GM12878 (cell line): ENCODE measurements at regions not wholly inside any gene's neighbourhood (a gene's known extent, or its start where the extent isn't known, plus 50 kb on each side); places are given as distances from the start of the nearest gene placed in this dataset.

Source experiments
- ATAC-seq: fragments of 200-7000 bp; cut with Tn5 transposase; 3 replicates; pipeline ENCODE4 v1.9.1; 2020; ENCODE audit warnings: mild to moderate bottlenecking, moderate library complexity
- BruUV-seq: library from RNA; stranded (reverse); fragments of 400-500 nt; replicated peaks from 2 replicates; lab custom pipeline; 2021; lab: Mats Ljungman, UMichigan
- CTCF ChIA-PET: fragments of 300-600 bp; sonication (Branson Sonifier 250); formaldehyde crosslinking; extraction: SDS; loops from one replicate; lab custom pipeline; 2021; ENCODE audit warnings: inconsistent platforms; lab: Yijun Ruan, JAX
- POLR2A ChIA-PET: fragments of 350-600 bp; formaldehyde crosslinking; extraction: SDS; loops from one replicate; lab custom pipeline; 2021; ENCODE audit warnings: inconsistent platforms; lab: Charles Lee
- RAD21 ChIA-PET: fragments of 300-600 bp; sonication (Branson Sonifier 250); formaldehyde crosslinking; loops from one replicate; lab custom pipeline; 2023; ENCODE audit warnings: antibody characterized with exemption; ENCODE audit not compliant: unreplicated experiment; lab: Charles Lee
- SMC1A ChIA-PET: fragments of 300-600 bp; sonication (Branson Sonifier 250); formaldehyde crosslinking; loops from one replicate; lab custom pipeline; 2023; ENCODE audit not compliant: unreplicated experiment, uncharacterized antibody; lab: Charles Lee
- DNase-seq: peaks from one replicate; pipeline ENCODE4 v3.0.0-alpha.2; 2011; ENCODE audit warnings: low read depth, low spot score
- FAIRE-seq: peaks from 3 replicates; lab custom pipeline; 2011; peaks lifted over from hg19 to GRCh38; lab: Jason Lieb, UNC
- H2AFZ ChIP-seq: 2 replicates; pipeline ENCODE4 v1.6.0; 2011; ENCODE audit warnings: low read depth, low read length, control low read depth; ENCODE audit not compliant: control insufficient read depth
- H3K27ac ChIP-seq: 2 replicates; pipeline ENCODE4 v1.5.1; 2011; ENCODE audit warnings: control low read depth; ENCODE audit not compliant: control insufficient read depth, insufficient read depth
- H3K27me3 ChIP-seq, 2 experiments: replicated peaks in 1 of 2; 2 replicates each; pipeline versions ENCODE4 v1.6.0 to v1.6.1; 2011; ENCODE audit warnings: low read length in 1 of 2; ENCODE audit not compliant: control insufficient read depth in 2 of 2, insufficient read depth in 2 of 2
- H3K36me3 ChIP-seq, 2 experiments: 2 replicates each; pipeline ENCODE4 v1.5.1; 2011; ENCODE audit warnings: low read length in 1 of 2; ENCODE audit not compliant: control insufficient read depth in 2 of 2, insufficient read depth in 2 of 2
- H3K4me1 ChIP-seq: 2 replicates; pipeline ENCODE4 v1.6.1; 2011; ENCODE audit warnings: mild to moderate bottlenecking, low read length, moderate library complexity, mixed read lengths; ENCODE audit not compliant: control insufficient read depth, insufficient read depth
- H3K4me2 ChIP-seq: 2 replicates; pipeline ENCODE4 v1.6.0; 2011; ENCODE audit warnings: control low read depth; ENCODE audit not compliant: control insufficient read depth, insufficient read depth
- H3K4me3 ChIP-seq: fragments of 200-600 bp; sonication (generic); 2 replicates; pipeline ENCODE4 v1.5.1; 2016
- H3K79me2 ChIP-seq: 2 replicates; pipeline ENCODE4 v1.6.0; 2011; ENCODE audit warnings: low read length; ENCODE audit not compliant: control insufficient read depth, insufficient read depth
- H3K9ac ChIP-seq: 2 replicates; pipeline ENCODE4 v1.8.0; 2011; ENCODE audit warnings: low read length, control low read depth, mixed read lengths; ENCODE audit not compliant: control insufficient read depth, insufficient read depth
- H3K9me3 ChIP-seq: replicated peaks from 3 replicates; pipeline ENCODE4 v1.5.1; 2011; ENCODE audit warnings: mild to moderate bottlenecking, low read length; ENCODE audit not compliant: control insufficient read depth, insufficient read depth
- H4K20me1 ChIP-seq: 2 replicates; pipeline ENCODE4 v1.6.0; 2011; ENCODE audit not compliant: control insufficient read depth, insufficient read depth
- ATF3 ChIP-seq: IDR thresholded peaks from 2 replicates; pipeline ENCODE4 v1.6.1; 2011; ENCODE audit warnings: low read depth, mild to moderate bottlenecking, low read length, moderate library complexity, borderline replicate concordance; ENCODE audit errors: extremely low read depth
- FOS ChIP-seq: IDR thresholded peaks from 3 replicates; pipeline ENCODE4 v1.6.1; 2011; ENCODE audit warnings: borderline replicate concordance; ENCODE audit not compliant: insufficient read length; ENCODE audit errors: extremely low read depth
- KLF5 ChIP-seq: fragments of 450-650 bp; IDR thresholded peaks from 2 replicates; pipeline ENCODE4 v1.6.1; 2014; ENCODE audit warnings: mild to moderate bottlenecking; ENCODE audit not compliant: partially characterized antibody
- MTA2 ChIP-seq: fragments of 450-650 bp; IDR thresholded peaks from 2 replicates; pipeline ENCODE4 v1.6.1; 2016; ENCODE audit warnings: low read depth, mild to moderate bottlenecking, moderate library complexity
- WGBS: methylation state at CpG from one replicate; pipeline ENCODE4 v1.1.6; 2016; ENCODE audit warnings: low lambda C conversion rate; ENCODE audit not compliant: insufficient replicate concordance, insufficient coverage; ENCODE audit errors: missing lambda C conversion rate; 5-methylcytosine and 5-hydroxymethylcytosine counted together
- in situ Hi-C: fragments of 300-500 bp; cut with MboI; formaldehyde crosslinking; loops from 9 replicates; pipeline ENCODE4 v1.14.3; 2018; ENCODE audit warnings: mixed read lengths
- intact Hi-C: fragments of 100-400 bp; cut with micrococcal nuclease; formaldehyde crosslinking; loops from one replicate; pipeline ENCODE4 v1.14.2; 2022; ENCODE audit not compliant: unreplicated experiment
- TF ChIP-seq, protein P1 (sequence below): IDR thresholded peaks from 2 replicates; pipeline ENCODE4 v1.6.1; 2011; ENCODE audit warnings: borderline replicate concordance, low read depth, mild to moderate bottlenecking, moderate library complexity, mixed read lengths, low read length; ENCODE audit not compliant: insufficient read depth; ENCODE audit errors: extremely low read length
- TF ChIP-seq, protein P2 (sequence below): fragments of 450-650 bp; IDR thresholded peaks from 2 replicates; pipeline ENCODE4 v1.6.1; 2018; ENCODE audit warnings: mild to moderate bottlenecking, low read depth, moderate library complexity; ENCODE audit not compliant: partially characterized antibody

DNA sequence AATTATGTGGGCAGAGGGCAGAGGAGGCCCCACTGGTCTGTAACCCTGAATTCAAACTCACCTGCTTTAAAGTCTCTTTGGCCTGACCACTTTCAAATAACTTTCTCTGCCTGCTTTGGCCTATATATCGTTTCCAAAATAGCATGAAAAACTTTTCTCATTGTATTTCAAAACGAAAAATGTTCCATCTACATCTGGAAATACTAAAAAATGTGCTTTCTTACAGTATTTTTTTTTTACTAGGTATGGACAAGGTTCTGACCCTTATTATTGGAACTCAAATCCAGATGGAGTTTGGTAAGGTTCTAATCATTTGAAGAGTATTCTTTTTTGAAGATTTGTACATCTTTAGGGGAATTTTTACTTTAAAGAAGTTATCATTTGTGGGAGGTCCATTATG lies 241.9 kb downstream of the PAX1 start:
- intact Hi-C loops (no loop called here), in situ Hi-C loops (no loop called here)
- no peak overlapping the region for H3K4me2 ChIP-seq
- RAD21 ChIA-PET, result no interaction called here
- no peaks in the 10 kb centered on the region for H3K79me2 ChIP-seq
- no peak overlapping the region for H2AFZ ChIP-seq
- no peak for ATAC-seq
- 3% methylated on average over 2 of the region's 2 CpGs for WGBS
- H3K4me3 ChIP-seq, result no peak overlapping the region
- FAIRE-seq, result no peak
- H3K27ac ChIP-seq, result no peak overlapping the region
- no peaks in the 10 kb centered on the region for H3K27me3 ChIP-seq
- CTCF ChIA-PET, result no interaction called here
- BruUV-seq, result no TSS peak
- POLR2A ChIA-PET, result no interaction called here
- SMC1A ChIA-PET, result no interaction called here
- DNase-seq, result no peak
- H3K36me3 ChIP-seq, result no peaks in the 10 kb centered on the region
- H3K9me3 ChIP-seq, result no peaks in the 10 kb centered on the region
- H4K20me1 ChIP-seq, result no peaks in the 10 kb centered on the region
- no peaks in the 10 kb centered on the region for H3K4me1 ChIP-seq
- TF ChIP-seq, protein P1, sequence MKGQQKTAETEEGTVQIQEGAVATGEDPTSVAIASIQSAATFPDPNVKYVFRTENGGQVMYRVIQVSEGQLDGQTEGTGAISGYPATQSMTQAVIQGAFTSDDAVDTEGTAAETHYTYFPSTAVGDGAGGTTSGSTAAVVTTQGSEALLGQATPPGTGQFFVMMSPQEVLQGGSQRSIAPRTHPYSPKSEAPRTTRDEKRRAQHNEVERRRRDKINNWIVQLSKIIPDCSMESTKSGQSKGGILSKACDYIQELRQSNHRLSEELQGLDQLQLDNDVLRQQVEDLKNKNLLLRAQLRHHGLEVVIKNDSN, result no peak
- TF ChIP-seq FOS (no peak), ATF3 (no peak), MTA2 (no peak), KLF5 (no peak)
- TF ChIP-seq, protein P2, sequence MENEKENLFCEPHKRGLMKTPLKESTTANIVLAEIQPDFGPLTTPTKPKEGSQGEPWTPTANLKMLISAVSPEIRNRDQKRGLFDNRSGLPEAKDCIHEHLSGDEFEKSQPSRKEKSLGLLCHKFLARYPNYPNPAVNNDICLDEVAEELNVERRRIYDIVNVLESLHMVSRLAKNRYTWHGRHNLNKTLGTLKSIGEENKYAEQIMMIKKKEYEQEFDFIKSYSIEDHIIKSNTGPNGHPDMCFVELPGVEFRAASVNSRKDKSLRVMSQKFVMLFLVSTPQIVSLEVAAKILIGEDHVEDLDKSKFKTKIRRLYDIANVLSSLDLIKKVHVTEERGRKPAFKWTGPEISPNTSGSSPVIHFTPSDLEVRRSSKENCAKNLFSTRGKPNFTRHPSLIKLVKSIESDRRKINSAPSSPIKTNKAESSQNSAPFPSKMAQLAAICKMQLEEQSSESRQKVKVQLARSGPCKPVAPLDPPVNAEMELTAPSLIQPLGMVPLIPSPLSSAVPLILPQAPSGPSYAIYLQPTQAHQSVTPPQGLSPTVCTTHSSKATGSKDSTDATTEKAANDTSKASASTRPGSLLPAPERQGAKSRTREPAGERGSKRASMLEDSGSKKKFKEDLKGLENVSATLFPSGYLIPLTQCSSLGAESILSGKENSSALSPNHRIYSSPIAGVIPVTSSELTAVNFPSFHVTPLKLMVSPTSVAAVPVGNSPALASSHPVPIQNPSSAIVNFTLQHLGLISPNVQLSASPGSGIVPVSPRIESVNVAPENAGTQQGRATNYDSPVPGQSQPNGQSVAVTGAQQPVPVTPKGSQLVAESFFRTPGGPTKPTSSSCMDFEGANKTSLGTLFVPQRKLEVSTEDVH, result no peak
- H3K9ac ChIP-seq, result no peak overlapping the region
